GM12878 (cell line): ENCODE measurements at regions not wholly inside any gene's neighbourhood (a gene's known extent, or its start where the extent isn't known, plus 50 kb on each side); places are given as distances from the start of the nearest gene placed in this dataset.
A peak's percentile ranks its signal among the peaks of the same experiment; 100 is the strongest.

Experiments
- CBFB ChIP-seq: IDR thresholded peaks from 2 replicates; pipeline ENCODE4 v1.6.1; 2016; ENCODE audit warnings: antibody characterized with exemption, low read depth
- CBX3 ChIP-seq: fragments of 200-600 bp; sonication (generic); IDR thresholded peaks from 2 replicates; pipeline ENCODE4 v1.6.1; 2016; ENCODE audit warnings: low read depth, borderline replicate concordance
- ETV6 ChIP-seq, 2 experiments: fragments of 450-650 bp in 1 of 2; IDR thresholded peaks in 1 of 2; conservative IDR thresholded peaks in 1 of 2; 2 replicates each; pipeline ENCODE4 v1.6.1; 2014; ENCODE audit warnings: antibody characterized with exemption in 1 of 2, borderline replicate concordance in 1 of 2, low read depth in 1 of 2, mild to moderate bottlenecking in 1 of 2, moderate library complexity in 1 of 2
- FOXK2 ChIP-seq: fragments of 450-650 bp; IDR thresholded peaks from 2 replicates; pipeline ENCODE4 v1.6.1; 2017; ENCODE audit warnings: mild to moderate bottlenecking, moderate library complexity
- IKZF1 ChIP-seq: fragments of 450-650 bp; conservative IDR thresholded peaks from 2 replicates; pipeline ENCODE4 v1.6.1; 2017; ENCODE audit warnings: antibody characterized with exemption, mild to moderate bottlenecking
- IKZF2 ChIP-seq, 2 experiments: fragments of 450-650 bp; IDR thresholded peaks; 2 replicates each; pipeline ENCODE4 v1.6.1; 2017; ENCODE audit warnings: mild to moderate bottlenecking in 2 of 2, moderate library complexity in 2 of 2
- MTA3 ChIP-seq: IDR thresholded peaks from 2 replicates; pipeline ENCODE4 v1.6.1; 2012; ENCODE audit warnings: low read length, inconsistent platforms, borderline replicate concordance
- MYB ChIP-seq: fragments of 150-350 bp; IDR thresholded peaks from 2 replicates; pipeline ENCODE4 v1.6.1; 2014; ENCODE audit warnings: mild to moderate bottlenecking, low read depth, low read length, borderline replicate concordance
- MYC ChIP-seq: IDR thresholded peaks from 2 replicates; pipeline ENCODE4 v1.6.1; 2011; ENCODE audit warnings: mild to moderate bottlenecking, low read length, moderate library complexity, inconsistent platforms; ENCODE audit not compliant: insufficient read depth, insufficient replicate concordance, insufficient read length, severe bottlenecking
- NBN ChIP-seq: fragments of 450-650 bp; IDR thresholded peaks from 2 replicates; pipeline ENCODE4 v1.6.1; 2016
- NR2F1 ChIP-seq: fragments of 450-650 bp; conservative IDR thresholded peaks from 2 replicates; pipeline ENCODE4 v1.6.1; 2017; ENCODE audit warnings: mild to moderate bottlenecking
- RAD51 ChIP-seq: fragments of 450-650 bp; IDR thresholded peaks from 2 replicates; pipeline ENCODE4 v1.6.1; 2016; ENCODE audit warnings: moderate library complexity, mild to moderate bottlenecking, inconsistent platforms
- RUNX3 ChIP-seq: IDR thresholded peaks from 2 replicates; pipeline ENCODE4 v1.6.1; 2012; ENCODE audit warnings: low read length, inconsistent platforms
- SMARCA5 ChIP-seq: fragments of 450-650 bp; IDR thresholded peaks from 2 replicates; pipeline ENCODE4 v1.6.1; 2017; ENCODE audit warnings: mild to moderate bottlenecking
- SP1 ChIP-seq: IDR thresholded peaks from one replicate; pipeline ENCODE4 v1.6.1; 2011; ENCODE audit warnings: low read depth, low read length
- SREBF1 ChIP-seq: IDR thresholded peaks from 2 replicates; pipeline ENCODE4 v1.6.1; 2012; ENCODE audit warnings: mild to moderate bottlenecking, low read length
- SREBF2 ChIP-seq: IDR thresholded peaks from 2 replicates; pipeline ENCODE4 v1.6.1; 2012; ENCODE audit warnings: mild to moderate bottlenecking, low read length
- TAF1 ChIP-seq: IDR thresholded peaks from 2 replicates; pipeline ENCODE4 v1.6.1; 2011; ENCODE audit warnings: mild to moderate bottlenecking, low read depth, low read length, borderline replicate concordance
- TBL1XR1 ChIP-seq: IDR thresholded peaks from 2 replicates; pipeline ENCODE4 v1.6.1; 2012; ENCODE audit warnings: low read depth, low read length, improper control_type of control experiment
- TCF12 ChIP-seq: IDR thresholded peaks from 2 replicates; pipeline ENCODE4 v1.6.1; 2011; ENCODE audit warnings: low read depth, mild to moderate bottlenecking, low read length
- ZBTB4 ChIP-seq: fragments of 450-650 bp; formaldehyde crosslinking; IDR thresholded peaks from 2 replicates; pipeline ENCODE4 v1.4.0; 2022; ENCODE audit warnings: mild to moderate bottlenecking, moderate library complexity
- ZNF687 ChIP-seq: fragments of 450-650 bp; IDR thresholded peaks from 2 replicates; pipeline ENCODE4 v1.6.1; 2017; ENCODE audit warnings: mild to moderate bottlenecking, moderate library complexity

DNA sequence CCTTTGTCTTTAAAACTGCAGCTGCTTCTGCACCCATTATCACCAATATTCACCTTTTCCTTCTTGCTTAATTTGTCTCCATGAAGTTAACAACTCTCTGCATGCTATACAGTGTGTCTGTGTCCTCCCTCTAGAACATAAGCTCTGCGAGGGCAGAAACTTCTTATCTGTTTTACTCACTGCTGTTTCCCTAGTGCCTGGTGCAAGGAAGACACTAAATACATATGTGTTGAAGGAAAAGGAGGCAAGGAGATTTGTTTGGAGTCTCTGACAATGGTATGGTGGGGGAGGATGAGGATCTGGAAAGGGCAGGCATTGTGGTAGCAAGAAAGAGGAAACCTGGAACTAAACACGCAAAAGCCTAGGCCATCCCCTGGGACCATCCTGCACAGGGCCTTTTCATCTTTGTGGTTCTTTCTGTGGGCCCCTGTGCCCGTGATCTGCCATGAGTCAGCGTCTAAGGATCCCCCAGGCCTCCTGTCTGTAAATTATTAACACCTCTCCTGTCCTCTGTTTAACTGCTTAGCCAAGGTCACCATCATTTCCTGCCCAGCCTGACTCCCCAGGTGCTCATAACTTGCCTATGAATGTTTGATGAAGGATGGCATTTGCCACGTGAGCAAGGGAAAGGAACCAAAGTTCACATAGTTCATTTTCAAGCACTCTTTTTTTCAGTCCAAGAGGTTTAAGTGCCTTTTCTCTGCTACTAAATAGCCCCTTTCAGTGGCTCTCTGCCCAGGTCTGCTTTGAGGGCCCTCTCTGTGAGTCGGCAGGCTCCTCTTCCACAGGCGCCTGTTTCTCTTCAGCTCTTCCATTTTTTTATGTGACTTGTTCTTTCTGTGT, 131.1 kb downstream of the RASSF10 start (continued):
- peak; percentile 71; the same call in 1 of the 2 replicates for TF ChIP-seq ZNF687
- no peak for TF ChIP-seq MYC
- TF ChIP-seq CBFB, result no peak
- peak; percentile 92 for TF ChIP-seq IKZF1
- no peak for TF ChIP-seq RUNX3
- TF ChIP-seq TBL1XR1, result 0 out of 2 replicates have a peak, but pooled peaks have one; percentile 10
- TF ChIP-seq MTA3, result no peak
- TF ChIP-seq RAD51, result peak; percentile 62; the same call in 1 of the 2 replicates
- TF ChIP-seq SREBF1, result no peak
- no peak for TF ChIP-seq CBX3
- TF ChIP-seq MYB, result no peak
- no peak for TF ChIP-seq ETV6 (conservative IDR thresholded peaks at IDR 0.05 in 1 of 2, IDR thresholded peaks at IDR 0.05 in 1 of 2; ENCODE audit: borderline replicate concordance in 1 of 2, low read depth in 1 of 2)
- peak; percentile 75 for TF ChIP-seq NR2F1
- TF ChIP-seq NBN, result no peak; the same call in 1 of the 2 replicates
- no peak for TF ChIP-seq SREBF2
- TF ChIP-seq IKZF2 (IDR thresholded peaks at IDR 0.05), result peak; percentile 81 to 86
- TF ChIP-seq FOXK2, result no peak
- no peak for TF ChIP-seq TAF1
- 0 out of 2 replicates have a peak, but pooled peaks have one; percentile 39 for TF ChIP-seq SMARCA5
- no peak for TF ChIP-seq ZBTB4 (CRISPR knock-in tag)
- TF ChIP-seq SP1, result no peak
- TF ChIP-seq TCF12, result no peak
